ENCODE measurements at regions not wholly inside any gene's neighbourhood (a gene's known extent, or its start where the extent isn't known, plus 50 kb on each side); places are given as distances from the start of the nearest gene placed in this dataset.

DNA sequence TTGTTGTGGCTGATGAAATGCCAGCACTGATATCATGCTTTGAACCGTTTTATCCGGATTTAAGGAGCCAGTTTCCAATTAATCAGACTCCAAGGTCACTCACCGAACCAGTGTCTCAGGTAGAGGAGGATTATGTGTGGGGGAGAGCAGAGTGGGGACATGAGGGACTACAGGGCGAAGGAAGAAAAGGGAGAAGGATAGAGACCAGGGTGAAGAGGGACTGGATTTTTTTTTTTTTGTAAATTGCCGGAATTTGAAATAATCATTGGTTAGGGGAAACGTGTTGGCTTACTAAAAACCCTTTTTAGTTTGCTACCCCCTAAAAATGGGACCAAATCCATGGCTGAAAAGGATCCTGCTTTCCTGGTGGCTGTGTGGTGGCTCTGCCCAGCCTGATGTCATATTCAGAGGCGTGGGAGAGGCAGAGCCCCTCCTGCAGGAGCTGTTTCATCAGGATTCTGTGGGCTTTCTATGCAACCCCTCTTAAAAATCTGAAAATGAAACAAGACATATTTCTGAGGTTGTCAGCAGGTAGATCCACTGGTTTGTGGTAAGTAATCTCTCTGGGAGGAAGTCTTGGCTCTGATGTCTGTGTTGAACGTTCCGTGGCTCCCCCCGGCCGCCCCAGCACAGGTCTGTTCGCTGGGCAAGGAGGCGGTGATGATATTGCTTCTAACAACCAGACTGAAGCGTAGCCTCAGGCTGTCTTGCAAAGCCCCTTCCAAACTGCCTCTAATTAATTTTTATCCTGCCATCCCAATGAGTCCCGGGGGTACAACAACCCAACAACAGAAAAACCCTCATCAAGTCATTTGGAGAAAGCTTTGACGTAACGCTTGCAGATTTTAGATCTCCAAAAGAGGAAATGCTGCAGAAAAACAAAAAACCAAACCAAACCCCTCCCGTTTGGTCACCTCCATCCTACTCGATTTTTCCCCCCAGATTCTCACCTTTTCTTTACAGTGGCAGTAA lies 143.0 kb upstream of the ZFHX3 start:
- TF ChIP-seq EZH2phosphoT487 (IDR thresholded peaks at IDR 0.05; ENCODE audit: borderline replicate concordance, low read depth, low read length), result no peak
- no TSS peak for BruUV-seq (replicated peaks)
- DNase-seq (ENCODE audit: low spot score), result no peak
- ChIA-PET POLR2A (interaction anchor here (0.5 to 1.0 kb wide), 2 partner anchors 10 to 600 kb away, joined by 3 read pairs; no protein-coding TSS in a partner anchor), CTCF (ENCODE audit: unreplicated experiment) (no interaction called here)
- Histone ChIP-seq H3K9me3 (ENCODE audit: low read length) (no peaks in the 10 kb centered on the region), H2AFZ (ENCODE audit: low read length) (no peak overlapping the region), H3K9me2 (ENCODE audit: insufficient read depth, low read length) (no peaks in the 10 kb centered on the region), H3K4me3 (ENCODE audit: low read depth, low read length, poor library complexity, severe bottlenecking) (no peak overlapping the region), H3K27ac (ENCODE audit: low read depth, low read length, poor library complexity, severe bottlenecking) (no peak overlapping the region), H3K4me2 (ENCODE audit: low read length) (no peak overlapping the region), H3K4me1 (ENCODE audit: insufficient read depth, low read length, poor library complexity, severe bottlenecking) (no peaks in the 10 kb centered on the region), H3K79me2 (ENCODE audit: insufficient read depth, low read depth, low read length) (no peaks in the 10 kb centered on the region), H3K36me3 (ENCODE audit: insufficient read depth, low read length) (no peaks in the 10 kb centered on the region), H4K20me1 (ENCODE audit: insufficient read depth, low read length) (no peaks in the 10 kb centered on the region)
- intact Hi-C loops (cut with micrococcal nuclease; ENCODE audit: unreplicated experiment), result no loop called here

DNA sequence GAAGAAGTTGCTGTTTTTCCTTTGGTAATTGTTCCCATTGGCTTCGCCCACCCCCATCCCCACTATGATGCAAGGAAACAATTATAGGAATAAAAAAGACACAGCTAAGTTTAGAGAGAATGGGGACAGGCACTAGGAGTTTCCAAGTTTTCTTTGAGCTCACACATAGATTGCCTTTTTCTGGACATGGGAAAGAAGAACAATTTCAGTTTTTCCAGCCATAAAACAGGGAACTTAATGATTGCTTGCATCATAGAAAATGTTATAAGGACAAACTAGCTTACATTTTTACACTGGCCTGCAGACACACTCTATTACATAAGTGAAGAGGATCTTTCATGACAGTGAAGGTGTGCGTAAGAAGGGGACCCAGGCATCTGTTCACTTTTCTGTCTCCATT lies 142.3 kb upstream of the ZFHX3 start:
- Histone ChIP-seq H3K79me2 (ENCODE audit: insufficient read depth, low read depth, low read length) (no peaks in the 10 kb centered on the region), H3K4me1 (ENCODE audit: insufficient read depth, low read length, poor library complexity, severe bottlenecking) (no peaks in the 10 kb centered on the region), H2AFZ (ENCODE audit: low read length) (no peak overlapping the region), H3K9me3 (ENCODE audit: low read length) (no peaks in the 10 kb centered on the region), H3K9me2 (ENCODE audit: insufficient read depth, low read length) (no peaks in the 10 kb centered on the region), H3K4me2 (ENCODE audit: low read length) (no peak overlapping the region), H3K36me3 (ENCODE audit: insufficient read depth, low read length) (no peaks in the 10 kb centered on the region), H4K20me1 (ENCODE audit: insufficient read depth, low read length) (no peaks in the 10 kb centered on the region), H3K4me3 (ENCODE audit: low read depth, low read length, poor library complexity, severe bottlenecking) (no peak overlapping the region), H3K27ac (ENCODE audit: low read depth, low read length, poor library complexity, severe bottlenecking) (no peak overlapping the region)
- ChIA-PET CTCF (ENCODE audit: unreplicated experiment) (no interaction called here), POLR2A (interaction anchor here (0.5 to 1.0 kb wide), 2 partner anchors 10 to 599 kb away, joined by 3 read pairs; no protein-coding TSS in a partner anchor)
- BruUV-seq (replicated peaks), result no TSS peak
- TF ChIP-seq EZH2phosphoT487 (IDR thresholded peaks at IDR 0.05; ENCODE audit: borderline replicate concordance, low read depth, low read length), result no peak
- TF ChIP-seq, protein P1, sequence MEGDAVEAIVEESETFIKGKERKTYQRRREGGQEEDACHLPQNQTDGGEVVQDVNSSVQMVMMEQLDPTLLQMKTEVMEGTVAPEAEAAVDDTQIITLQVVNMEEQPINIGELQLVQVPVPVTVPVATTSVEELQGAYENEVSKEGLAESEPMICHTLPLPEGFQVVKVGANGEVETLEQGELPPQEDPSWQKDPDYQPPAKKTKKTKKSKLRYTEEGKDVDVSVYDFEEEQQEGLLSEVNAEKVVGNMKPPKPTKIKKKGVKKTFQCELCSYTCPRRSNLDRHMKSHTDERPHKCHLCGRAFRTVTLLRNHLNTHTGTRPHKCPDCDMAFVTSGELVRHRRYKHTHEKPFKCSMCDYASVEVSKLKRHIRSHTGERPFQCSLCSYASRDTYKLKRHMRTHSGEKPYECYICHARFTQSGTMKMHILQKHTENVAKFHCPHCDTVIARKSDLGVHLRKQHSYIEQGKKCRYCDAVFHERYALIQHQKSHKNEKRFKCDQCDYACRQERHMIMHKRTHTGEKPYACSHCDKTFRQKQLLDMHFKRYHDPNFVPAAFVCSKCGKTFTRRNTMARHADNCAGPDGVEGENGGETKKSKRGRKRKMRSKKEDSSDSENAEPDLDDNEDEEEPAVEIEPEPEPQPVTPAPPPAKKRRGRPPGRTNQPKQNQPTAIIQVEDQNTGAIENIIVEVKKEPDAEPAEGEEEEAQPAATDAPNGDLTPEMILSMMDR (conservative IDR thresholded peaks at IDR 0.05; ENCODE audit: low read length), result no peak
- intact Hi-C loops (cut with micrococcal nuclease; ENCODE audit: unreplicated experiment), result no loop called here
- DNase-seq (ENCODE audit: low spot score), result no peak

DNA sequence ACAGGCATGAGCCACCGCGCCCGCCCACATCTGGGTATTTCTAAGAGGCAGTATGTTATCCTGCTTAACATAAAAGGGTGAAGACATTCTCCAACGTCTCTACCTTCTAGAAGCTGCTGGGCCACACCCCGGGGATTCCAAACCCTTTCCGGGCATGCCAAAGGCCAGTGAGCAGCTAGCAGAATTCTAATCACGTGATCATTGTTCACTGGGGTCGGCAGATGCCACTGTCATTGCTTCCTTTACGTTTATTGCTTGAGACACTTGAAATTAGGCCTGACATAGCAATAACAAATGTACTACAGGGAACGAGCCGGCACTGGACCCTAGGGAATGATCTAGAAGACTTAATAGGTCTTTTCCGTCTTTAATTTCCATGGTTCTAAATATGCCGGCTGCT lies 141.2 kb upstream of the ZFHX3 start:
- H3K4me1 ChIP-seq (ENCODE audit: insufficient read depth, low read length, poor library complexity, severe bottlenecking), result no peaks in the 10 kb centered on the region

More for the DNA sequence above, 141.2 kb upstream of the ZFHX3 start:
- Histone ChIP-seq H3K79me2 (ENCODE audit: insufficient read depth, low read depth, low read length) (no peaks in the 10 kb centered on the region), H3K4me2 (ENCODE audit: low read length) (no peak overlapping the region), H3K9me3 (ENCODE audit: low read length) (no peaks in the 10 kb centered on the region), H4K20me1 (ENCODE audit: insufficient read depth, low read length) (no peaks in the 10 kb centered on the region), H2AFZ (ENCODE audit: low read length) (no peak overlapping the region), H3K36me3 (ENCODE audit: insufficient read depth, low read length) (no peaks in the 10 kb centered on the region), H3K27ac (ENCODE audit: low read depth, low read length, poor library complexity, severe bottlenecking) (no peak overlapping the region), H3K9me2 (ENCODE audit: insufficient read depth, low read length) (no peaks in the 10 kb centered on the region), H3K4me3 (ENCODE audit: low read depth, low read length, poor library complexity, severe bottlenecking) (no peak overlapping the region)
- ChIA-PET CTCF (ENCODE audit: unreplicated experiment) (no interaction called here), POLR2A (interaction anchor here (0.5 kb wide), 1 partner anchor 769 kb away, joined by 4 read pairs; no protein-coding TSS in a partner anchor)
- intact Hi-C loops (cut with micrococcal nuclease; ENCODE audit: unreplicated experiment), result no loop called here
- no peak for TF ChIP-seq EZH2phosphoT487 (IDR thresholded peaks at IDR 0.05; ENCODE audit: borderline replicate concordance, low read depth, low read length)
- TF ChIP-seq, protein P1 (conservative IDR thresholded peaks at IDR 0.05; ENCODE audit: low read length), result no peak
- DNase-seq (ENCODE audit: low spot score), result no peak
- BruUV-seq (replicated peaks), result no TSS peak

Data from OCI-LY7 (cell line).